PFSK-1 (cell line): ENCODE measurements at regions not wholly inside any gene's neighbourhood (a gene's known extent, or its start where the extent isn't known, plus 50 kb on each side); places are given as distances from the start of the nearest gene placed in this dataset.

ENCODE experiments used
- FOXP2 ChIP-seq: optimal IDR thresholded peaks from 2 replicates; pipeline ENCODE3; 2011; ENCODE audit warnings: borderline replicate concordance, control low read depth, inconsistent platforms; ENCODE audit not compliant: insufficient read depth; ENCODE audit errors: extremely low read length, extremely low read depth
- POLR2AphosphoS5 ChIP-seq: IDR thresholded peaks from 2 replicates; pipeline ENCODE4 v1.6.1; 2012; ENCODE audit warnings: low read depth, mild to moderate bottlenecking, control low read depth, low read length, moderate library complexity
- REST ChIP-seq, 2 experiments: IDR thresholded peaks; 2 replicates each; pipeline versions ENCODE4 v1.6.1 to v1.8.0; 2011 to 2012; ENCODE audit warnings: low read depth in 2 of 2, low read length in 2 of 2, control low read depth in 1 of 2, inconsistent platforms in 1 of 2, mild to moderate bottlenecking in 1 of 2, moderate library complexity in 1 of 2; ENCODE audit not compliant: insufficient read depth in 1 of 2
- SIN3A ChIP-seq: IDR thresholded peaks from 2 replicates; pipeline ENCODE4 v1.6.1; 2012; ENCODE audit warnings: mild to moderate bottlenecking, low read length, moderate library complexity, borderline replicate concordance; ENCODE audit not compliant: insufficient read depth
- TAF1 ChIP-seq: IDR thresholded peaks from 2 replicates; pipeline ENCODE4 v1.6.1; 2012; ENCODE audit warnings: low read length, control low read depth, borderline replicate concordance; ENCODE audit not compliant: insufficient read depth

DNA sequence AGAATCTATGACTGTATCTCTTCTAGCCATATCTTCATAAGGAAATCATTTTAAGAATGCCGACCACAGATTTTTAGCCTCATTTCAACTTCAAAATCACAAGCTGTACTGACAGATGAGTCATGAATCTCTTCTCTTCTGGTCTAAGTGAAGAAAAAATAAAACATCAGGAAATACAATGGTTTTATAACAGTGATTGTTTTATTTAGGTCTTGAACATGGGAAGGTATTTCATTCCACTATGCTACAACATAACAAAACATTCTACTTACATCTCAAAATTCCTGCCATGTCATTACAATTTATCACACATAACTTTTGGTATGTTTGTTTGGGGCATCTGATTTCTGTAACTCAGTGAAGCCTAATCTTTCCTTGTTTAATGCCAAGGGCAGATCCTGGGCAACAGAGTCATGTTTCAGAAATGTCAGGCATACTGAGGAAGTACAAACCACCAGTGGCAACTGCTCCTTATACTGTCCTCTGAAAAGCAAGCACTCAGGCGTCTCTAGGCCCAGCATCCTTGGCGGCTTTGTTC lies 325.0 kb downstream of the PDHA2 start:
- TF ChIP-seq REST (IDR thresholded peaks at IDR 0.05; ENCODE audit: insufficient read depth in 1 of 2, low read depth in 2 of 2, low read length in 2 of 2) (no peak), TAF1 (no peak), POLR2AphosphoS5 (no peak), FOXP2 (no peak), SIN3A (no peak)

DNA sequence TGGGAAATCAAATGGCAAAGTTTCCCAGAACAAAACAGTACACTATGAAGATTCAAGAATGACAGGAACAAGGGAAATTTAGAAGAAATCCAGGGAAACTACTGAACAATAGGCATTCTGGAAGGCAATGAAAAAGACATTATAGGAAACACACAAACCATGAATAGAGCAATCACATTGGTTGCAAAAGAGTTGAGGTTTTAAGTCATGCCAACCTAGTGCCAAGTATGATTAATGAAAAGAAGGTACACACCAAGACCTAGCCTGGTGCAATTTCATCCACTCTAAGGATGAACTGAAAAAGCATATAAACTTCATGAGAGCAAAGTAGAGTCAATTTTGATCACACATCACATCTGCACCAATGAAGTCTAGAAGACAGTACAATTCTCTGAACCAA lies 326.9 kb downstream of the PDHA2 start:
- no peak for TF ChIP-seq TAF1
- no peak for TF ChIP-seq SIN3A
- TF ChIP-seq FOXP2 = no peak
- TF ChIP-seq POLR2AphosphoS5 = no peak
- no peak for TF ChIP-seq REST (IDR thresholded peaks at IDR 0.05; ENCODE audit: insufficient read depth in 1 of 2, low read depth in 2 of 2, low read length in 2 of 2)

DNA sequence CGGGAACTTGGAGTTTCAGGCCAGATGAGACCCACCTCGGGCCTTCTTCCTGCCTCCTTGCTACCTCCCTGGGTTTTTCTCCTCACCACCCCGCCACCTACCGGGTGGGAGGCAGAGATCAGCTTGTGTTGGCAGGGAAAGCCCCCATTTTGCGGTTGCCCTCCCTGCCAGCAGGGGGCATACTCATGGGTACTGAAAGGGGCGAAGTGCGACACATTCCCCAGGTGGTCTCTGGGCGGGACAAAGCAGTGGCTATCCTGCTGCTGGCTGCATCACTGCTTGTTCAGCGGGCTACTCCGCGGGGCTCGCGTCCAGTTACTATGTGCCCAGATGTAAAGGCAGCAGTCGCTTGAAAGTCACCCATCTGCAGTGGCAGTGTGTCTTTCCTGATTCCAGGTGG lies 330.3 kb downstream of the PDHA2 start:
- TF ChIP-seq SIN3A (no peak), TAF1 (no peak), POLR2AphosphoS5 (no peak), REST (IDR thresholded peaks at IDR 0.05; ENCODE audit: insufficient read depth in 1 of 2, low read depth in 2 of 2, low read length in 2 of 2) (no peak), FOXP2 (no peak)

DNA sequence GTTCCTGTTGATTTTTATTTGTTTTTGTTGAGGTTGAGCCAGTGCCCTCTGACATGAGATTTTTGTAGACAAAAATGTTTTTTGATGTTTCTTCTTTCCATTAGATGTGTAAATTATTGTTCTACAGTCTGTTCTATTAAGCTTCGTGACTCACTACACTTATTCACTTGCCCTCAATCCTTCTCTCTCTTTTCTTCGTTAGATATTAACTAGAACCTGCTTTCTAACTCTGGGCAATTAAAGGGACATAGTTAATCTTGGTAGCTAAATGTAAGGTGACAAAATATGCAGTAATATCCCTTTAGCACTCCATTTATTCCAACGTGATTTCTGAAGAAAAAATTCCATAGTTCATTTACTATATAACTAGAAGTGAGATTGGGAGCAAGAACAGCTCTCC lies 333.9 kb downstream of the PDHA2 start:
- TF ChIP-seq TAF1 (no peak), FOXP2 (no peak), SIN3A (no peak), REST (IDR thresholded peaks at IDR 0.05; ENCODE audit: insufficient read depth in 1 of 2, low read depth in 2 of 2, low read length in 2 of 2) (no peak), POLR2AphosphoS5 (no peak)

DNA sequence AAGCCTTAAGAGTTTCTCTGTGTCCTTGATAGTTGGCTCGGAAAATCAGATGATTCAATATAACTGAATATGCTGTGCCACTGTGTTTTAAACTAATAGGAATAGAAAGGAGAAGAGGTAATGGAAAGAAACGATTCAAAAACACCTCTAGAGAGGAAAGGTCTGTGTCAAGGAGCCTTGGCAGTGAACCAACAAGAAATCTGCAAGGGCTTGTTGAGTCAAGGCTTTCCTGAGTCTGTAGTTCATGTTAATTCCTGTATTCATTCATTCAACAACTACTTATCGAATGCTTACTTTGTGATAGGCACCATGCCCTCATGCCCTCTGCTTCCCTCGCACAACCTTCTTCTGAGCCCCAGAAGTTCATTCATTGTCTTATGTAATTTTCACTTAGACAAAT lies 336.0 kb downstream of the PDHA2 start:
- no peak for TF ChIP-seq TAF1
- no peak for TF ChIP-seq SIN3A
- no peak for TF ChIP-seq FOXP2
- no peak for TF ChIP-seq REST (IDR thresholded peaks at IDR 0.05; ENCODE audit: insufficient read depth in 1 of 2, low read depth in 2 of 2, low read length in 2 of 2)
- no peak for TF ChIP-seq POLR2AphosphoS5
